Astrocyte of the spinal cord (primary cell): ENCODE measurements at regions not wholly inside any gene's neighbourhood (a gene's known extent, or its start where the extent isn't known, plus 50 kb on each side); places are given as distances from the start of the nearest gene placed in this dataset.

Experiments
- DNase-seq: peaks from one replicate; pipeline ENCODE4 v3.0.0; 2011; ENCODE audit warnings: low read depth, low spot score
- H3K4me3 ChIP-seq: 2 replicates; pipeline ENCODE4 v1.5.1; 2011; ENCODE audit warnings: low read depth, mild to moderate bottlenecking, low read length, moderate library complexity
- CTCF ChIP-seq: IDR thresholded peaks from 2 replicates; pipeline ENCODE4 v1.5.1; 2012; ENCODE audit warnings: low read depth, mild to moderate bottlenecking, low read length, inconsistent platforms
- in situ Hi-C: cut with HindIII; loops from 2 replicates; pipeline ENCODE4 v1.10.0; 2017; ENCODE audit warnings: low sequenced_read_pairs

- DNase-seq = no peak
- in situ Hi-C loops = no loop called here
- TF ChIP-seq CTCF = no peak
- H3K4me3 ChIP-seq = no peak overlapping the region
These were observed 135.0 kb downstream of the DIRAS2 start for GRCh38 chr9:90507621-90508020.

DNA sequence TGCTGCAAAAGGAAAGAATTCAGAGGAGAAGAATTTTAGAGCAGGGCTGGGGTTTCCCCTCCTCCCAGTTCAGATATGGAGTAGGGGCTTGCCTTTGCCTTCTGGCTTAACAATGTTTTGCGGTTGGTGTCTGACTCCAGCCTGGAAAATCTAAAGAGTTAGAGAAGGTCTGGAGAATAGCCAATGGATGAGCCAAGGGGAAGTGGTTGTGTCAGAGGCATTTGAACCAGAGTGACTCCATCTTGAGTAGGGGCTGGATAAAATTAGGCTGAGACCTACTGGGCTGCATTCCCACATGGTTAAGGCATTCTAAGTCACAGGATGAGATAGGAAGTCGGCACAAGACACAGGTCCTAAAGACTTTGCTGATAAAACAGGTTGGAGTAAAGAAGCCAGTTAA lies 133.7 kb downstream of the DIRAS2 start:
- in situ Hi-C loops = no loop called here
- no peak for DNase-seq
- H3K4me3 ChIP-seq = no peak overlapping the region
- no peak for TF ChIP-seq CTCF

DNA sequence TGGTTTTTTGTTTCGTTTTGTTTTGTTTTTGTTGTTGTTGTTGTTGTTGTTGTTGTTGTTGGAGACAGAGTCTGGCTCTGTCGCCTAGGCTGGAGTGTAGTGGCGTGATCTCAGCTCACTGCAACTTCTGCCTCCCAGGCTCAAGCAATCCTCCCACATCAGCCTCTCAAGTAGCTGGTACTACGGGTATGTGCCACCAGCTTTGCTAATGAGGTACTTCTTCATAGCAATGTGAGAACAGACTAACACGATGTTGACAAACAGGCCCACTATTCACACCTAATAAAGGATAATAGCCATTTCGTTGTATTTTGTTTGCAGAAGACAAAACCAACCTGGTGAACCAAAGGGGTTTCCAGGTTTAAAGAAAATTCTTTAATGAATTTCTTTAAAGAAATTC lies 130.9 kb downstream of the DIRAS2 start:
- DNase-seq = no peak
- no peak overlapping the region for H3K4me3 ChIP-seq
- TF ChIP-seq CTCF = no peak
- in situ Hi-C loops = no loop called here

DNA sequence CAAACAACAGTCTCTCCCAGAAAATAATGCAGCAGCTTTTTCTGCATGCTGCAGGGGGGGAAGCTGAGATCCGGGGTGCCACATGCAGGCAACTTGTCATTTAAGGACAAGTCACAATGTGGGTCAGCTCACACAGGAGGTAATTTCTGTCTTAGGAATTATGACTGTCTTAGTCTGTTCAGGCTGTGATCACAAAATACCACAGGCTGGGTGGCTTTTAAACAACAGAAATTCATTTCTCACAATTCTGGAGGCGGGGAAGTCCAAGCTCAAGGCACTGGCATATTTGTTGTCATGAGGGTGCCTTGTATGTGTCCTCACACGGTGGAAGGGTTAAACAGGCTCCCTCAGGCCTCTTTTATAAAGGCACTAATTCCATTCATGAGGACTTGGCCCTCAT lies 127.7 kb downstream of the DIRAS2 start:
- no peak for DNase-seq
- no peak overlapping the region for H3K4me3 ChIP-seq
- in situ Hi-C loops = no loop called here
- TF ChIP-seq CTCF = no peak

DNA sequence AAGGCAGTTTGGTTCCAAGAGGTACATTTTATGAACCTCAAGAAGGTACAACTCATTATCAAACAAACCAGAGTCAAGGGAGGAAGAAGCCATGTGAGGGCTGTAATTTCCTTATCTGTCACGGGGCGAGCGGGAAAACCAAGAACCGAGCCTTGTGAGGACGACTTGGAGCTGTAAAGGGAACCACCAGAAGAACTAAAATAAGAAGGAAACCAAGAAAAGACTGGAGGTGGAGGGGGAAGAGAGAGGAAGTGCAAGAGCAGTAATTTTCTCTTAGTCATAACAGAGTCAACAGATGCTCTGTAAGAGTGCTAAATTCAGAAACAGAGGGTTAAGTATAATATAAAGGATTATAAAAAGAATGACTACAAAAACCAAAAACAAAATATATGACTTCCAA lies 127.1 kb downstream of the DIRAS2 start:
- no peak for TF ChIP-seq CTCF
- in situ Hi-C loops = no loop called here
- DNase-seq = no peak
- no peak overlapping the region for H3K4me3 ChIP-seq

- no peak for DNase-seq
- TF ChIP-seq CTCF = no peak
- in situ Hi-C loops = no loop called here
- no peak overlapping the region for H3K4me3 ChIP-seq
These were observed 125.5 kb downstream of the DIRAS2 start for GRCh38 chr9:90517103-90517502.
